ENCODE measurements at regions not wholly inside any gene's neighbourhood (a gene's known extent, or its start where the extent isn't known, plus 50 kb on each side); places are given as distances from the start of the nearest gene placed in this dataset.

- Histone ChIP-seq H3K27ac (ENCODE audit: insufficient read depth, low read length) (no peak overlapping the region), H3K9ac (ENCODE audit: low read depth, low read length) (no peak overlapping the region), H4K8ac (ENCODE audit: low read depth in 2 of 2, low read length in 2 of 2) (no peak overlapping the region), H3K9me1 (ENCODE audit: insufficient read depth, low read length) (no peaks in the 10 kb centered on the region), H2AK5ac (ENCODE audit: low read depth, low read length) (no peak overlapping the region), H3K9me3 (ENCODE audit: control insufficient read depth, insufficient read depth, low read length) (no peaks in the 10 kb centered on the region), H4K91ac (ENCODE audit: insufficient read depth, low read depth, low read length) (no peak overlapping the region), H3K4ac (ENCODE audit: low read depth, low read length) (no peak overlapping the region), H3K4me2 (ENCODE audit: low read depth, low read length) (no peak overlapping the region), H2BK120ac (ENCODE audit: low read depth, low read length) (no peak overlapping the region), H4K20me1 (ENCODE audit: insufficient read depth, low read length) (no peaks in the 10 kb centered on the region), H3K56ac (ENCODE audit: extremely low read depth, insufficient read depth, low read length) (no peak overlapping the region), H3K23ac (ENCODE audit: low read depth, low read length) (no peak overlapping the region), H3K18ac (ENCODE audit: low read depth, low read length) (no peak overlapping the region), H3K79me1 (ENCODE audit: low read depth in 1 of 2, low read length in 2 of 2) (no peaks in the 10 kb centered on the region), H2AK9ac (replicated peaks; ENCODE audit: low read depth, low read length, poor library complexity) (no peak overlapping the region), H2BK15ac (ENCODE audit: low read depth, low read length) (no peak overlapping the region), H3K36me3 (ENCODE audit: control insufficient read depth, insufficient read depth, low read length) (no peaks in the 10 kb centered on the region), H2BK5ac (ENCODE audit: low read depth, low read length, poor library complexity, severe bottlenecking) (no peak overlapping the region), H3K27me3 (ENCODE audit: control insufficient read depth, insufficient read depth, low read length) (no peaks in the 10 kb centered on the region), H2AFZ (replicated peaks; ENCODE audit: low read length, poor library complexity) (no peak overlapping the region), H3K4me3 (ENCODE audit: insufficient read depth, low read depth, low read length) (no peak overlapping the region), H3K4me1 (ENCODE audit: control insufficient read depth, insufficient read depth, low read length) (no peaks in the 10 kb centered on the region), H3K14ac (replicated peaks; ENCODE audit: low read depth, low read length) (no peak overlapping the region), H4K5ac (ENCODE audit: low read depth, low read length) (no peak overlapping the region), H2BK20ac (ENCODE audit: low read depth, low read length) (no peak overlapping the region)
- intact Hi-C loops (cut with micrococcal nuclease) (no loop called here), dilution Hi-C loops (cut with HindIII; ENCODE audit: low sequenced_read_pairs, unreplicated experiment) (no loop called here), in situ Hi-C loops (cut with MboI; ENCODE audit: low sequenced_read_pairs) (no loop called here)
- no peak for ATAC-seq (ENCODE audit: low read depth)
- BruUV-seq (replicated peaks) = no TSS peak
- no CpG with 5 or more reads among the region's 3 CpGs for WGBS, 2 experiments (ENCODE audit: extremely low coverage in 2 of 2, insufficient read length in 1 of 2)
- DNase-seq = no peak
- ChIA-PET POLR2A (ENCODE audit: unreplicated experiment) (no interaction called here), CTCF (no interaction called here)
- TF ChIP-seq RAD21 (IDR thresholded peaks at IDR 0.05; ENCODE audit: low read length) (no peak), RCOR1 (IDR thresholded peaks at IDR 0.05; ENCODE audit: insufficient replicate concordance, low read length) (no peak), MXI1 (IDR thresholded peaks at IDR 0.05; ENCODE audit: borderline replicate concordance, low read depth, low read length) (no peak), NFE2L2 (IDR thresholded peaks at IDR 0.05; ENCODE audit: low read depth, low read length) (no peak), CTCF (conservative IDR thresholded peaks at IDR 0.05; ENCODE audit: low read depth, low read length) (no peak), CEBPB (IDR thresholded peaks at IDR 0.05; ENCODE audit: low read depth, low read length) (no peak), FOS (IDR thresholded peaks at IDR 0.05; ENCODE audit: low read depth, low read length) (no peak), SMC3 (IDR thresholded peaks at IDR 0.05; ENCODE audit: low read depth, low read length) (no peak), MAFK (IDR thresholded peaks at IDR 0.05; ENCODE audit: low read depth, low read length) (no peak), MAZ (IDR thresholded peaks at IDR 0.05; ENCODE audit: borderline replicate concordance, low read depth, low read length) (no peak), CHD1 (IDR thresholded peaks at IDR 0.05; ENCODE audit: low read depth, low read length) (no peak), ELK1 (IDR thresholded peaks at IDR 0.05; ENCODE audit: borderline replicate concordance, low read depth, low read length) (no peak), POLR2A (IDR thresholded peaks at IDR 0.05; ENCODE audit: low read depth, low read length) (no peak), USF2 (IDR thresholded peaks at IDR 0.05; ENCODE audit: low read depth, low read length) (no peak), BHLHE40 (IDR thresholded peaks at IDR 0.05; ENCODE audit: low read depth, low read length) (no peak), RFX5 (IDR thresholded peaks at IDR 0.05; ENCODE audit: low read depth, low read length) (no peak)
Observed at GRCh38 chr5:128597156-128597555, 59.1 kb upstream of the FBN2 start.
